DMS53 (cell line): ENCODE measurements at regions not wholly inside any gene's neighbourhood (a gene's known extent, or its start where the extent isn't known, plus 50 kb on each side); places are given as distances from the start of the nearest gene placed in this dataset.

ENCODE experiments used
- DNase-seq: peaks from one replicate; lab custom pipeline; 2025; lab: John Stamatoyannopoulos, UW

GRCh38 chr9:7984203-7984602 lies 184.6 kb upstream of the DMAC1 start:
- DNase-seq = peak; percentile 42

GRCh38 chr9:7983490-7983889 lies 183.9 kb upstream of the DMAC1 start:
- DNase-seq = peak; percentile 6

GRCh38 chr9:7982907-7983306 lies 183.3 kb upstream of the DMAC1 start:
- no peak for DNase-seq

GRCh38 chr9:7980691-7981289 lies 181.2 kb upstream of the DMAC1 start:
- peak; percentile 15 for DNase-seq

- no peak for DNase-seq
These were observed 180.5 kb upstream of the DMAC1 start for GRCh38 chr9:7980041-7980440.

- no peak for DNase-seq
These were observed 180.0 kb upstream of the DMAC1 start for GRCh38 chr9:7979611-7980010.

GRCh38 chr9:7977586-7977985 lies 178.0 kb upstream of the DMAC1 start:
- DNase-seq = no peak

GRCh38 chr9:7976856-7977255 lies 177.3 kb upstream of the DMAC1 start:
- no peak for DNase-seq

- peak; percentile 34 for DNase-seq
These were observed 176.7 kb upstream of the DMAC1 start for GRCh38 chr9:7976167-7976755.

- DNase-seq = no peak
These were observed 175.8 kb upstream of the DMAC1 start for GRCh38 chr9:7975336-7975735.

- peak; percentile 88 for DNase-seq
These were observed 174.9 kb upstream of the DMAC1 start for GRCh38 chr9:7974335-7974960.

GRCh38 chr9:7973123-7973522 lies 173.5 kb upstream of the DMAC1 start:
- DNase-seq = no peak

GRCh38 chr9:7970681-7971330 lies 171.2 kb upstream of the DMAC1 start:
- no peak for DNase-seq

- no peak for DNase-seq
These were observed 169.1 kb upstream of the DMAC1 start for GRCh38 chr9:7968687-7969086.

GRCh38 chr9:7967851-7968250 lies 168.3 kb upstream of the DMAC1 start:
- peak; percentile 85 for DNase-seq

- peak; percentile 21 for DNase-seq
These were observed 167.7 kb upstream of the DMAC1 start for GRCh38 chr9:7967093-7967827.

- no peak for DNase-seq
These were observed 165.5 kb upstream of the DMAC1 start for GRCh38 chr9:7965063-7965462.

- DNase-seq = no peak
These were observed 163.4 kb upstream of the DMAC1 start for GRCh38 chr9:7963026-7963425.

- DNase-seq = no peak
These were observed 161.5 kb upstream of the DMAC1 start for GRCh38 chr9:7961076-7961475.

- no peak for DNase-seq
These were observed 160.9 kb upstream of the DMAC1 start for GRCh38 chr9:7960320-7961050.

- DNase-seq = no peak
These were observed 158.2 kb upstream of the DMAC1 start for GRCh38 chr9:7957803-7958202.

- no peak for DNase-seq
These were observed 148.0 kb upstream of the DMAC1 start for GRCh38 chr9:7947577-7947976.
